ENCODE measurements at regions not wholly inside any gene's neighbourhood (a gene's known extent, or its start where the extent isn't known, plus 50 kb on each side); places are given as distances from the start of the nearest gene placed in this dataset.

DNA sequence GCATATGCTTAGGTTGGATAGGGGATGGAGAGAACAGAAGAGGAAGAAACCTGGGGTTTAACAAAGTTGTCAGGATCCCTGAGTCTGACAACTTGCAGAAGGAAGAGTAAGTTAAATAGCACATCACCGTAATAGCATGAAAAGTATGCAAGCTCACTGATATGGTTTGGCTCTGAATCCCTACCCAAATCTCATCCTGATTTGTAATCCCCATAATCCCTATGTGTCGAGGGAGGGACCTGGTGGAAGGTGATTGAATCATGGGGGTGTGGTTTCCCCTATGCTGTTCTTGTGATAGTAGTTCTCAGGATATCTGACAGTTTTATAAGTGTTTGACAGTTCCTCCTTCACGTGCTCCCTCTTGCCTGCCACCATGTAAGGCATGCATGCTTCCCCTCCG lies 193.3 kb downstream of the PSAT1 start:
- no peak for FAIRE-seq

DNA sequence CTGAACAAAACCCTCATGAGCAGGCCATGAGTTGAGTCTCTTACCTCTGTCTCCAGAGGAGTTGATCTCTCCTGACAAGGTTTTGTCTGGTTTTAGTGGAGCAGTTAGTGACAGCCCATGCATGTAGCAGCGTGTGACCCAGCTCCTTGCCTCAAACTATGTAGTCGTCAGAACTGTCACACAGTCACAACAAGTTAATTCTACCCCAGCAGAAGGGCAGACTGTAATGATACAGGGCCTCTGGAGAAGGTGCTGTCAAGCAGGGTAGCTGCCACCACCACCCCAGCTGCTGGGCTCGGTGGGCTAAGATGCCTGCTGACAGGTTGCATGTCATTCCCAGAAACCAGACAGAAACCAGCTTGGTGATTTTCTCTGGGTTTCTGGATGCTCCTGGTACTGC lies 194.5 kb downstream of the PSAT1 start:
- no peak for DNase-seq (ENCODE audit: insufficient read length, low spot score)
- no peak for FAIRE-seq

More for the DNA sequence above, 193.3 kb downstream of the PSAT1 start:
- no peak for DNase-seq (ENCODE audit: insufficient read length, low spot score)

DNA sequence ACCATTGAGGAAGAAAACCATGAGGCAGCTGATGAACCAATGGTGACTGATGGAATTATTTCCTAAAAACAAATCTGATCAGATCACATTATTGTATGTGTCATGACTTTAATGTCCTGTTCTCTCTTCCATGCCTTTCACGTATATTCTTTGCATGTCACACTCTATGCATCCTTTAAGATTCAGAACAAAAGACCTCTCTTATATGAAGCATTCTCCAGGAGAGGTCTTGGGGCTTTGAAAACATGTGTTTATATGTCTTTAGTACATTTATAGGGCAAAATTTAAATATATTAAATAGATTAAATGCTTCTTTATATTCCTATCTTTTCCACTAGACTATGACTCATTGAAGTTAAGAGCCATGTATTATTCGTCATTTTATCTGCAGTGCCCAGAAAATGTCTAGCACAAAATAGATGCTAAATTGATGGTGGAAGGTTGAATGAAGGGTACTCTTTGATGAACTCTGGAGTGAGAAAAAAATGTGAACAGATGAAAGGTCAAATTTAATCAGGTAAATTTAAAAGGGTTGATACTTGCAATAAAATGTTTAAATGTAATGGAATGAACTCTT lies 196.3 kb downstream of the PSAT1 start:
- FAIRE-seq (no peak), DNase-seq (ENCODE audit: insufficient read length, low spot score) (no peak)

DNA sequence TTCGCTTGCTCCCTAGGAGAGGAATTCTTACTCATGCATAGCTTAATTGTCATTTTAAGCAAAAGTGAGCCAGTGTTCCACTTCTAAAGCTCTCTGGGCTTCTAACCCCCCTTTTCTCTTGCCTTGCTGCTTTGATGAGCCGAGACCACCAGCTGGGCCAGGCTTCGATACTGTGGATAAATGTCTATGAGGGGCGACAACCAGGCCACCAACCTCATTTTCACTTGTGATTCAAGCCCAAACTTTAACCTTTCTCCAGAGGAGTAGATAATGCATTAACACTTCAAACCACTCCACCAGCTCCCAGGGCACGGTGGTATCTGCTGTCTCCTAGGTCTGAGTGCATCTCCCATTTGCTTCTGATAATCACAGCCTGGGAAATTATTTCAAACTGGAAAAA lies 205.6 kb downstream of the PSAT1 start:
- FAIRE-seq (no peak), DNase-seq (ENCODE audit: insufficient read length, low spot score) (no peak)

DNA sequence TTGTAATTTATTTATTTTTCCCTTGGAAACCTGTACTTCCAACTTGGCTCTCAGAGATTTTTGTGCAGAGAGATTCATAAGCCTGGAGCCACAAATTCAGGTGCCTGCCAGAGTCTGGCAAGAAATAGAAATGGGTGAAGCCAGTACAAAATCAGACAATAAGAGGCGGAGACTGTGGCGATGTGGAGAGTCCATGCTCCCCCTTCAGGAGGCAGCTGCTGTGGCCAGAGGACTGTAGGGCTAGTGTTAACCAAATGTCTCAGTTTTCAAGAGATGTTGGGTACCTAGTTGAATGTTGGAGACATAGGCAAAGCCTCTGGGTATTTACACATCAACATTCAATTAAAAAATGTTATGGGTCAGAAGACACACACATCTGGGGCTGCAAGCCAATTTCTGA lies 208.6 kb downstream of the PSAT1 start:
- FAIRE-seq (no peak), DNase-seq (ENCODE audit: insufficient read length, low spot score) (no peak)

DNA sequence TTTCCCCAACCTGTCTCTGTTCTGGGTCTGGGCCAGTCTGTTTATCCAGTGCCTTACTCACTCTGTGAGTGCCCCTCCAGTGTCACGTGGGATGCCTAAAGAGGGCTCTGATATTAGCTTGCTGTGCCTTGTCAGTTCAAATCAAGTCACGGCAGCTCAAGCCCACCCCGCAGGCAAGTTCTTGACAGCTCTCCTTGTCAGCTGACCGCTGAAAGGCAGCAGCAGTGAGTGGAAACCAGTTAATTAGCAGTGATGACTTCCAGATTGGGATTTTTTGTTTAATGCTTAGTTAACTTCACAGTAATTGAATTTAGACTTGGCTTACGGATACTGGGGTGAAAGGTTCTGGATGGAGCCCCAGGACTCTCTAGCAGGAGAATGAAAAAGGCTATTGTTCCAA lies 210.1 kb downstream of the PSAT1 start:
- no peak for DNase-seq (ENCODE audit: insufficient read length, low spot score)
- FAIRE-seq, result no peak

DNA sequence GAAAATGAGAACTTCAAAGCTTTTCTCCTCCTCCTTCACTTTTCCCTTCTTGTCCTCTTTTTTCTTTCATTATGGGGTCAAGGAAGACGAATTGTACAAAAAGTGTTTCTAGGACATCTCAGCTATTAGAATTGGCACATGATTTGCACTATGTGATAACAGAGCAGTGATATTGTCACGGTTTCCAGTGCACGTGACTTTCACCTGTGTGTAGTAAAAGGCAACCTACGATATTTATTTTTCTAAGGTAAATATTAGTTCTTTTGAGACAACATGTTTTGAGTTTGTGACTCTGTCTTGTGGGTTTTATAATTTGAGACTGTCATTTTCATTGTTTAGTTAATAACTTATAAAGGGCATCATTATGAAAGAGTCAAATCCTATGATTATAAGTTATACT lies 213.1 kb downstream of the PSAT1 start:
- DNase-seq (ENCODE audit: insufficient read length, low spot score), result no peak
- FAIRE-seq, result no peak

DNA sequence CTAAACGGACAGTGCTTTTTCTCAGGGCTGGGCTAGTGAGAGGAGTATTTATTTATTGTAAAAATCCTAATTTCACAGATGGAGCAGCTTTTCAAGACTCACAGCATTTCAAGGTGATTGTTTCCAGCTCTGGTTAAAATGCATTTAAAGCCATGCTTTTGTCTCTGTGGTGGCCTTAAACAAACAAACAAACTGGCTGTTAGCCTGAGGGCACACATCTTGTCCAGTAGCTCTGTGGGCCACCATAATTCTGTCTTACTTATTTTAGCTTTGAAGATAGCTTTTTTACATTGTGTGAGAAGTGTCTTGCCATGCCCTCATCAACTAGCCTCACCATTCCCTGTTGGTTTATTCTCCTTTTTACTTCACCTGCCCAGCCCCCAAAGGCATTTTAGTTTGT lies 218.2 kb downstream of the PSAT1 start:
- DNase-seq (ENCODE audit: insufficient read length, low spot score), result no peak
- no peak for FAIRE-seq

DNA sequence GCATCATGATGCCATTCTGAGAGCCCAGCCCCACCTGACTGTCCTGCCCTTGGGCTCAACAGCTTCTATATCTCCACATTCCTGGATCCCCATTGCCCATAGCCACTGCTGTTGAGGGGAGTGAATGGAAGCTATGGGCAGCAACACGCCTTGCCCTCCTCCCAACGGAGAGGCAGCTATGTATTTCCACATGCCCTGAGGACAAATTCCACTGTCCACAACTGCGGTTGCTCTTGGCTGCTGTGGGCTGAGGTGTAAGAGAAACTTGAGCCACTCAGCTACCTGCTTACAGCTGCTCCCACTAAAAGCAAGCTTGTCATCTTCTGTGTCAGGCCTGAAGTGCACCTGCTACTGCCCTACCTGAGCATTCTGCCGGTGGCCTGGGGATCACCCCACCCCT lies 222.9 kb downstream of the PSAT1 start:
- DNase-seq (ENCODE audit: insufficient read length, low spot score), result no peak
- FAIRE-seq, result no peak

DNA sequence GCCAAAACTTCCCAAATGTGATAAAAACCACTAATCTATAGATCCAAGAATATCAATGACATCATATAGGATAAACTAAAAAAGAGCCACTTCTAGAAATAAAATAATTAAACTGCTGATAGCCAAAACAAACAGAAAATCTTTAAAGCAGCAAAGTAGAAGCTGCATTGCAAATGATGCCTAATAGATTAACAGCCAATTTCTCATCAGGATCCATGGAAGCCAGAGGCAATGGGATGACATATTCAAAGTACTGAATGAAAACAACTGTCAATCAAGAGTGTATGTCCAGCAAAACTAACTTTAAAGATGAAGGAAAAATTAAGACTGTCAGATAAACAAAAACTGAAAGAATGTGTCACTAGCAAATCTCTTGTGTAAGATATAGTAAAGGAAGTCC lies 224.8 kb downstream of the PSAT1 start:
- no peak for DNase-seq (ENCODE audit: insufficient read length, low spot score)
- FAIRE-seq, result no peak

DNA sequence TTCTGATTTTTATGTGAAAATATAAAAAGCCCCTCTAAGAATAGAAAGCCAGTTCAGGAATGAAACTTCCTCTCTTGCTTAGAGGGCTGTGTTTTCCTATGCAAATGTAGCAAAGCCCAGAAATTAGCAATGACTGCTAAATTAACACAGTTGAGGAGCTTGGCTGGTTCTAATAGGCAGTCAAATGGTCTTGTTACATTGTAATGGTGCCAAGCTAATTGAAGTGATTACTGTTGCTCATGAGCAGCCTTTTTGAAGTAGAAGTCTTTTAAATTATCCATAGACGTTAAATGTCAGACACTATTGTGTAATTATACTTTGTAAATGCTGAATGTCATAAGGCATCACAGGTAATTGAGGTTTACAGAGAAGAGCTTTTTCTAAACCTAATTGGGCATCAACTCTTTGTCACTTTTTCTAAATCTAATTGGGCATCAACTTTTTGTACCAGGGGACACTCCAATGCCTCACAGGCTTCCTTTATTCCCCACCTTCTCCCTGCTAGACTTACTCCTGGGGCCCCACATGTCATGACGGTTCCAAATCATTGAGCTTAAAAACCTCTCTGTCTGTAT lies 229.1 kb downstream of the PSAT1 start:
- DNase-seq (ENCODE audit: insufficient read length, low spot score) (no peak), FAIRE-seq (no peak)

DNA sequence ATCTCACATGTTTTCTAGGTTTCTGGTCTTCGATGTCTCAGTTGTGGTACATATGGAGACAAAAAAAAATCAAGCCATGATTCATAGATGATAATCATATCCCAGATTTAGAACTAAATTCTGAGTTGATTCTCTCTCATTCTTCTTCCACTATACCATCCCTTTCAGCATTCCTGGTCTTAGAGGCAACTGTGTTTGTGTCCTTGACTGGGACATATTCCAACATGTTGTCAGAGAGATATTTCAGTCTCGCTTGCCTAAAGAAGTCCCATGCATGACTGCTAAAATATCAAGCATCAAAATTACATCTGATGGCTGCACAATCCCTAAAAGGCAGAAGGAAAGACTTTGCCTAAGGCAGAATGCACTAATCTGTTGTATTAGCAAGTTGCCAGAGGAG lies 236.6 kb downstream of the PSAT1 start:
- DNase-seq (ENCODE audit: insufficient read length, low spot score) (no peak), FAIRE-seq (no peak)

DNA sequence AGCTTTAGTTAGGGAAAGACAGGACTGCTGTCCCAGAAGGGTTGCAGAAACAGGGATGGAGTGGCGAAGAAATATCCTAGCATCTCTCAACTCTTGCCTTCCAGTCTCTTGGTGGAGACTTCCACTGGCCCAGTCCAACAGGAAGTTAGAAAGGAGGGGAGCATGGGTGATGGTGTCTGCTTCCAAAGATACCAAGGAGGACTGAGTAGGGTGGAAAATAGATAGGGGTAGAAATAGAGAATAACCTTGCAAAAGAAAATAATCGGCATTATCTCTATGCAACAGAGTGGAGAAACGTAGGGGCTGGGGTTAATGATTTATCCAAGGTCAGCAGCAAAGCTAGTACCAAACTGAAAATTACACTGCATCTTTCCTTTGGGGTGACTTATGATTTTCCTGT lies 242.3 kb downstream of the PSAT1 start:
- DNase-seq (ENCODE audit: insufficient read length, low spot score), result no peak
- no peak for FAIRE-seq

DNA sequence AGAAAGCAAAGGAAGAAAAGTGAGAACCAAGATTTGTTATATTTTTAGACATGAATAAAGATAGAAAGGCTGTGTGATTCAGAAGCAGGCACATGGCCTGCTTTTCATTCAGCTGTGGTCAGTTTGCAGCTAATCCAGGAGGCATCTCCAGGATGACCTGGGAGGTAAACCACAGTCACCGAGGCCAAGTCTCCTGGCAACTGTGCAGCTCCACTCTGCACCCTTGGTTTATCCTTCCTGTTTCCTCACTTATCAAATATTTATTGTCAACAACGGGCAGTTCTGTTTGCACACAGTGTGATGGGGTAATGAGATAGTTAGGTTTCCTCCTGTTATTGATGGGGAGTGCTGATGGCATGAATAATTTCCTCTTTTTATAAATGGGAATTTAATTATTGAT lies 243.0 kb downstream of the PSAT1 start:
- FAIRE-seq (no peak), DNase-seq (ENCODE audit: insufficient read length, low spot score) (no peak)

DNA sequence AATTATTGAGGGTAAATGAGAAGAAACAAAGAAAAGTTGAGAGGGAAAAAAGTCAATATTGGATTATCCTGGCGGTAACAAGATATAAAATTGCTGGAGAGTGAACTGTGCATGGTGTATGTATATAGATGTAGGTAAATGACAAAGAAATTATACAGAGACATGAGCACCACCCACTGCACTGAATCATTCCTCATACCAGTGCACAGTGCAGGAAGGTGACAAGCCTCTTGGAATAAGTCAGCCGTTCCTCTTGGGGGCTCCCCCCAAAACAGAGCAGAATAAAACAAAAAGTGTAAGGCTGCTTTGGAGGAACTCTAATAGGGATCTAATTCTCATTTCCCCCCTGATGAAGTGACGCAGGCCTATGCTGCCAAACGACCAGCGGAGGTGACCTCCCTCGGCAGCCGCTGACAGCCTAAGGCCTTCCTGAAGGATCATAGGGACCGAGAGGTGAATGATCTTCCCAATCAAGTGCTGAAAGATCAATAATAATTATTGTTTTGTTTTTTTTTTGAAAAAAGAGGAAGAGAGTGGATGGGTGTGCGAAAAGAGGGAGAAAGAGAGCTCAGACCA lies 245.0 kb downstream of the PSAT1 start:
- FAIRE-seq (no peak), DNase-seq (ENCODE audit: insufficient read length, low spot score) (no peak)

DNA sequence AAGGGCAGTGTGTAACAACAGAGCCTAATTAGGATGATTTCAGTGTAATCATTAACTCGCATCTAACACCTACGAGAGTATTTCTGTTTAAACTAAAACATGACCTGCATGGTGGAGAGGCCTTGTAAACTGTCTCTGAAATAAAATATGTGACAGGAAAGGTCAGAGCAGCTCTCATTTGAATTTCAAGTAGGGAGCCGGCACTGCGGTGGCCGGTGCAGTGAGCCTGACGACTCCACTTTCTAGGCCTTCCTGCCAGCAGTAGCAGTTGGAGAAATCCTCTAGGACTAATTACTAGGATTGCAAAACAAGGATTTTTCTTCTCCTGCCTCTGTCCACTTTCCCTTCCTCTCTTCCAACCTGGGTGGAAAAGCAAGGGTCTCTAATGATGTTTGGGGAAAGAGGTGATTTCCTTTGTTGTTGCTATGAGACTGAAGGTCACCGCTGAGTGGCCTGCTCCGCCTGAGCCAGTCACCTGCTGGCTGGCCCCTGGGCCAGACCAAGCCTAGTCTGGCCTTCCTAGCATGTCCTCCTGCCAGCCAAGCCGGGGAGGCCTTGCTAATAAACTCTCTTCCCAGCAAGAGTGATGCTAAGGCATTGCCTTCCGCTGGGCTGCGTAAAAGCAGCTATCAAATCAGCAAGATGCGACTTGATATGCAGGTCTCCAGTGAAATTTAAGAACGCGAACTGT lies 245.7 kb downstream of the PSAT1 start:
- FAIRE-seq (no peak), DNase-seq (ENCODE audit: insufficient read length, low spot score) (no peak)

DNA sequence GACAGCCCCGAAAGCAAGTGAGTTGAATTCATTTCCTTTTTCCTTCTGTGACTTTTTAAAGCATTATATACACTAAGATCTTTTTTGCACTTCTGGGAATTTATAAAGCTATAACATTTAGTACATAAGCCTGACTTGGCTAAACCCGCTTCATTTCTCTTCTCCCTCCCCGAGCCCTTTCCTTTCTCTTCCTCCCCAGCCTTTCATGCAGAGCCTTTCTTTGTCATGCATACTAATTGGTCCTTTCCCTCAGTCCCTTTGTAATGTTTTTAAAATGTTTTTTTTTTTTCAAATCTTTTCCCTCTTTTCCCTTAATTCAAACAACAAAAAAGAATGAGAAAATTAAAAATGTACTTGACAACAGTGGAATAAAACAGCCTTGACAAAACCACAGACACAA lies 246.4 kb downstream of the PSAT1 start:
- no peak for FAIRE-seq
- no peak for DNase-seq (ENCODE audit: insufficient read length, low spot score)

DNA sequence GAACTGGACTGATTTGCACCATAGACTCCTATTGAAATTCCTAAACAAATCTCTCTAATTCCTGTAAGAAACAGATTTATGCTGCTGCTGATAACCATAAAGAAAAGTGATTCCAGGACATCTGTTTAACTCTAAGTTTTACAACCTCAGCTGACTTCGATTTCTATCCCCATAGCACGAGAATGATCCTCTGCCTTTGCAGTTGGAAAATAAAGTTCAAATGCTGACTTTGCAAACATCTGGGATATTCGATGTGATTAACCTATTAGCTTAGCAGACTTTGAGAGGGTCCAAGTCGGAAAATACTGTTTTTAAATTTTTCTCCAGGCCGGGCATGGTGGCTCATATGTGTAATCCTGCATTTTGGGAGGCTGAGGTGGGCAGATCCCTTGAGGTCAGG lies 247.3 kb downstream of the PSAT1 start:
- FAIRE-seq, result no peak
- no peak for DNase-seq (ENCODE audit: insufficient read length, low spot score)

DNA sequence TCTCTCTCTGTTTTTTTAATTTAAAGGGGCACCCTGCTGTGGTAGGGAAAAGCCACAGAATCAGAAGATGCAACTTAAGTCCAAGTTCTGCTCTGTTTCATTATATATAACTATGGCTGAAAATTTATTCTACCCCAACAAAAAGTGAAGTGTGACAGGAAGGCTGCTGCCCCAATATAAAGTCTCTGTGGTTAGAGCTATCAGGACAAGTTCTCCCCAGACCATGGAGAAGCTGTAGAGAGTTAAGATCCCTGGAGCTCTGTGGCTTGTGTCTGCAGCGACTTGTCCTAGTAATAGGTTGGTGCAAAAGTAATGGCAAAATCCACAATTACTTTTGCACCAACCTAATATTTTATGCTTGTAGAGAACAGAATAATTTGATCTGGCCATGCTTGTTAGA lies 250.9 kb downstream of the PSAT1 start:
- FAIRE-seq (no peak), DNase-seq (ENCODE audit: insufficient read length, low spot score) (no peak)

DNA sequence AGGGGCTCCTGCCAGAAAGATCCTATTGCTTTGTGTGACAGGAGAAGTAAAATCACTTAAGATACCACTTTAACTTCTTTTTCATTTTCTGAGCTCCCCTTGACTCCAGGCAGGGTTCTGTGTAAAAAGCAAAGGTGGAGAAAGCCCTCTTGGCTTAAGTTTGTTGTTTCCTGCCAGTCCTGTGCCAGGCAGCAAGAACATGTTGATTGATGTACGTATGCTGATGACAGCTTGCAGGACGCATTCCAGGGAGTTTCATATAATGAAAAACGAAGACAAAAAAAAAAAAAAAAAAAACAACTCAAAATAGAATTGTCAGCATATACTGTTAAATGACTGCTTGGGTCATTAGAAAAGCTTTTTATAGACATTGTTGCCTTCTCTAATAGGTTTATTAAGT lies 251.7 kb downstream of the PSAT1 start:
- DNase-seq (ENCODE audit: insufficient read length, low spot score) (no peak), FAIRE-seq (no peak)

DNA sequence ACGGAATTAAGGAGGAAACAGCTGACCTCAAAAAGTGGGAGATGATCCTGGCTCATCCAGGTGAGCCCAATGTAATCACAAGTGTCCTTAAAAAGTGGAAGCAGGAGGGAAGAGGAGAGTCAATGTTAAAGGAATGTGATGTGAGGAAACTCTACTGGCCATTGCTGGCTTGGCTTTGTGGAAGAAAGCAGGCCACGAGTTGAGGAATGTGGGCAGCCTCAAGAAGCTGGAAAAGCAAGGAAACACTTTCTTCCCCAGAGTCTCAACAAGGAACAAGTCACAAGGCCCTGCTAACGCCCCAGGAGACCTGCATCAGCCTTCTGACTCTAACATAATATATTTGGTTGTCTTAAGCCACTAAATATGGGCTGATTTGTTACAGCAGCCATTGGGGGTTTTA lies 252.8 kb downstream of the PSAT1 start:
- DNase-seq (ENCODE audit: insufficient read length, low spot score) (no peak), FAIRE-seq (no peak)

DNA sequence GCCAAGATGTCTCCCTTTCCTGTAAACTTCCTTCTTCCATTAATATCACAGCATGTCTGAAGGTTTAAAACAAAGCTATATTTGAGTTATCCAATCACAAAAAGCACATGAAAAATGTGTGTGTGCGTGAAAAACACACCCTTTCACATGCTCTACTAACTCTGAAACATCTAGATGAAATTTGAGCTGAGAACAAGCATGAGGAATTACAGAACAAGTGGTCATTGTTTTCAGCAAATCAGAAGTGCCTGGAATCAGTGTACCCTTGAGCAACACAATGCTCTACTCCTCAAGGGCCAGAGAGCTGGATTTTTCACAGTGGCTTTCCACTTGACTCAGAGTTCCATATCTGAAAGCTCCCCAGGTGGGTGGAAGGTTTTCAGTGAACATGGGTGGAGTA lies 255.9 kb downstream of the PSAT1 start:
- FAIRE-seq, result no peak
- no peak for DNase-seq (ENCODE audit: insufficient read length, low spot score)
